GM23248 (cell line): ENCODE measurements at regions not wholly inside any gene's neighbourhood (a gene's known extent, or its start where the extent isn't known, plus 50 kb on each side); places are given as distances from the start of the nearest gene placed in this dataset.

Experiments used
- DNase-seq: peaks from one replicate; pipeline ENCODE4 v3.0.0-alpha.2; 2015
- H2AFZ ChIP-seq: fragments of 200-600 bp; sonication (generic); 2 replicates; pipeline ENCODE4 v1.6.1; 2016; ENCODE audit warnings: antibody characterized with exemption
- H3F3A ChIP-seq: fragments of 200-600 bp; sonication (generic); 2 replicates; pipeline ENCODE4 v1.6.1; 2016; ENCODE audit warnings: mild to moderate bottlenecking, antibody characterized with exemption, mixed run types; ENCODE audit not compliant: insufficient read depth
- H3K27ac ChIP-seq: fragments of 200-600 bp; sonication (generic); 2 replicates; pipeline ENCODE4 v1.5.1; 2016; ENCODE audit warnings: mild to moderate bottlenecking
- H3K27me3 ChIP-seq: fragments of 200-600 bp; sonication (generic); replicated peaks from 2 replicates; pipeline ENCODE4 v1.6.1; 2016; ENCODE audit warnings: mild to moderate bottlenecking; ENCODE audit not compliant: insufficient read depth
- H3K36me3 ChIP-seq: fragments of 200-600 bp; sonication (generic); 2 replicates; pipeline ENCODE4 v1.6.1; 2016; ENCODE audit warnings: low read depth, mild to moderate bottlenecking
- H3K4me1 ChIP-seq: fragments of 200-600 bp; sonication (generic); 2 replicates; pipeline ENCODE4 v1.6.1; 2016; ENCODE audit warnings: mild to moderate bottlenecking; ENCODE audit not compliant: insufficient read depth
- H3K4me2 ChIP-seq: fragments of 200-600 bp; sonication (generic); one replicate; pipeline ENCODE4 v1.6.1; 2016; ENCODE audit warnings: mild to moderate bottlenecking; ENCODE audit not compliant: unreplicated experiment
- H3K4me3 ChIP-seq: fragments of 200-600 bp; sonication (generic); 2 replicates; pipeline ENCODE4 v1.5.1; 2016; ENCODE audit warnings: mild to moderate bottlenecking
- H3K79me2 ChIP-seq: fragments of 200-600 bp; sonication (generic); 2 replicates; pipeline ENCODE4 v1.6.1; 2016; ENCODE audit warnings: mild to moderate bottlenecking; ENCODE audit not compliant: insufficient read depth
- H3K9ac ChIP-seq: fragments of 200-600 bp; sonication (generic); 2 replicates; pipeline ENCODE4 v1.6.1; 2016; ENCODE audit warnings: mild to moderate bottlenecking
- H3K9me2 ChIP-seq: fragments of 200-600 bp; sonication (generic); 2 replicates; pipeline ENCODE4 v1.6.1; 2016; ENCODE audit warnings: mixed run types, mild to moderate bottlenecking, moderate library complexity; ENCODE audit not compliant: insufficient read depth
- H3K9me3 ChIP-seq: fragments of 200-600 bp; sonication (generic); one replicate; pipeline ENCODE4 v1.6.1; 2017; ENCODE audit warnings: low read depth
- H4K20me1 ChIP-seq: fragments of 200-600 bp; sonication (generic); 2 replicates; pipeline ENCODE4 v1.6.0; 2016; ENCODE audit not compliant: insufficient read depth
- EZH2 ChIP-seq: fragments of 200-600 bp; sonication (generic); IDR thresholded peaks from 2 replicates; pipeline ENCODE4 v1.6.1; 2018; ENCODE audit warnings: antibody characterized with exemption, mild to moderate bottlenecking; ENCODE audit not compliant: insufficient read depth, poor library complexity, severe bottlenecking
- EZH2phosphoT487 ChIP-seq: fragments of 200-600 bp; sonication (generic); IDR thresholded peaks from 2 replicates; pipeline ENCODE4 v1.6.1; 2018; ENCODE audit warnings: antibody characterized with exemption, moderate library complexity, mild to moderate bottlenecking, low read depth; ENCODE audit not compliant: insufficient read depth
- WGBS, 2 experiments: methylation state at CpG; one replicate each; pipeline ENCODE4 v1.1.6; 2015 to 2017; ENCODE audit warnings: low lambda C conversion rate in 2 of 2, low coverage in 1 of 2; ENCODE audit errors: missing lambda C conversion rate in 2 of 2; 5-methylcytosine and 5-hydroxymethylcytosine counted together
- in situ Hi-C: fragments of 300-500 bp; cut with MboI; formaldehyde crosslinking; loops from 2 replicates; pipeline ENCODE4 v1.15.0; 2020

DNA sequence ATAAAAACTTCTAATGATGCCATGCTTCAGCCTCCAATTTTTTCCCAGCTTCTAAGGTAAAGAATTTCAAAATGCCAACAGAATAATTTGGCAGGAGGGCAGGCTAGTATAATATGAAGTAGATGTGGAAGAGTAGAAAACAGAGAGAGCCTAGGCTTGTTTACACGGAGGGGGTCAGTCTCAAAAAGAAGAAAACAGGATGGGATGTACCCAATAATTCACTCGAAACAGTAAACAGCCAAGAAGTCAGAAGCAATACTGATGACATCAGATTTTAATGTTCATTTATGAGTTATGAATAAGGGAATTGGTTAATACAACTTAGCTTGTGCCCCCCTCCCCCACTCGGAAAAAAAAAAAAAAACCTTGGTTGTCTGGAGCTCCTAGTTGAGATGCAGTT lies 422.5 kb downstream of the FOXO1 start:
- no peak for TF ChIP-seq EZH2
- TF ChIP-seq EZH2phosphoT487: no peak
- Histone ChIP-seq H4K20me1 (no peaks in the 10 kb centered on the region), H3K79me2 (no peaks in the 10 kb centered on the region), H3K36me3 (no peaks in the 10 kb centered on the region), H3K4me2 (no peak overlapping the region), H2AFZ (no peak overlapping the region), H3K9me3 (no peaks in the 10 kb centered on the region), H3K9ac (no peak overlapping the region), H3K27ac (no peak overlapping the region), H3K27me3 (0 out of 2 replicates have a peak, but pooled peaks cover 6% of the 10 kb centered on the region), H3K9me2 (no peaks in the 10 kb centered on the region), H3F3A (no peaks in the 10 kb centered on the region), H3K4me3 (no peak overlapping the region), H3K4me1 (no peaks in the 10 kb centered on the region)
- in situ Hi-C loops: no loop called here
- WGBS, 2 experiments: 22 to 30% methylated on average over 3 of the region's 3 CpGs
- DNase-seq: no peak

DNA sequence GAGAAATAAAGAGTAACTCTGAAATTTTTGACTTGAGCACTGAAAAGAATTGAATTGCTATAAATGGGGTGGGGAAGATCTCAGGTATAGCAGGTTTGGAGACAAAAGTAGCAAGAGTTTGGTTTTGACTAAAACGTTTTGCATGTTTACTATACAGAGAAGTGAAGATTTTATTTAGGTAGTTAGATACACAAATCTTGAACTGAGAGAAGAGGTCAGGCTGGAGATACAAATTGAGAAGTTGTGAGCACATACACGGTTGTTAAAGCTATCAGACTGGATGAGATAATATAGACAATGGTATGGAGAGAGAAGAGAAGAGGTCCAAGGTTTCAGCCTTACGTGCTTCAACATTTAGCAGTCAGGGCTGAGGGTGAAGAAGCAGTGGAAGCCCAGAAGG lies 420.9 kb downstream of the FOXO1 start:
- 30 to 43% methylated on average over 3 of the region's 3 CpGs for WGBS, 2 experiments
- in situ Hi-C loops: no loop called here

DNA sequence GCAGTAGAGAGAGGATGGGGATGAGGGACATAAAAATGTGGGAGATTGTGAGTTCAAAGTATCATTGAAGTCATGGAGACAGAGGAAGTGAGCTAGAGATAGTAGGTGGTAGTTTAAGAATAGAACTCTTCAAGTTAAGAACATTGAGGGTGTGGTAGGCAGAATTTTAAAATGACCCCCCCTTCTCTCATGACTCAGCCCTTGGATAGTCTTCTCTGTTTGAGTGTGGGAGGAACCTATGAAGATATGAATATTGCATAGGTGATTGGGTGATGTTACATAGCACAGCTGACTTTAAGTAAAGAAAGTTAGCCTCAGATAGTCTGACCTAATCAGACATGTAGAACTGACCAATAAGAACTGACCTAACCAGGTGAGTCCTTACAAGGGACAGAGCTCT lies 418.6 kb downstream of the FOXO1 start:
- H3F3A ChIP-seq: 0 out of 2 replicates have a peak, but pooled peaks cover 7% of the 10 kb centered on the region
- peak; percentile 5 for DNase-seq
- no peaks in the 10 kb centered on the region for H3K27me3 ChIP-seq
- no peaks in the 10 kb centered on the region for H3K9me2 ChIP-seq
- no peaks in the 10 kb centered on the region for H4K20me1 ChIP-seq
- no peaks in the 10 kb centered on the region for H3K9me3 ChIP-seq
- no peaks in the 10 kb centered on the region for H3K79me2 ChIP-seq
- no peak overlapping the region for H3K27ac ChIP-seq
- H3K4me2 ChIP-seq: no peak overlapping the region
- TF ChIP-seq EZH2: no peak
- TF ChIP-seq EZH2phosphoT487: no peak
- H2AFZ ChIP-seq: no peak overlapping the region
- H3K4me1 ChIP-seq: no peaks in the 10 kb centered on the region
- H3K4me3 ChIP-seq: no peak overlapping the region
- H3K9ac ChIP-seq: no peak overlapping the region
- in situ Hi-C loops: no loop called here
- no peaks in the 10 kb centered on the region for H3K36me3 ChIP-seq

More for the DNA sequence above, 420.9 kb downstream of the FOXO1 start:
- no peaks in the 10 kb centered on the region for H3K79me2 ChIP-seq
- H3K27me3 ChIP-seq: 0 out of 2 replicates have a peak, but pooled peaks cover 6% of the 10 kb centered on the region
- no peak overlapping the region for H3K9ac ChIP-seq
- no peaks in the 10 kb centered on the region for H3K9me3 ChIP-seq
- no peak overlapping the region for H3K4me2 ChIP-seq
- no peaks in the 10 kb centered on the region for H4K20me1 ChIP-seq
- no peaks in the 10 kb centered on the region for H3K36me3 ChIP-seq
- no peaks in the 10 kb centered on the region for H3K4me1 ChIP-seq
- H3F3A ChIP-seq: no peaks in the 10 kb centered on the region
- TF ChIP-seq EZH2phosphoT487 (no peak), EZH2 (no peak)
- no peak overlapping the region for H3K27ac ChIP-seq
- no peak overlapping the region for H2AFZ ChIP-seq
- DNase-seq: no peak
- H3K9me2 ChIP-seq: no peaks in the 10 kb centered on the region
- H3K4me3 ChIP-seq: no peak overlapping the region

DNA sequence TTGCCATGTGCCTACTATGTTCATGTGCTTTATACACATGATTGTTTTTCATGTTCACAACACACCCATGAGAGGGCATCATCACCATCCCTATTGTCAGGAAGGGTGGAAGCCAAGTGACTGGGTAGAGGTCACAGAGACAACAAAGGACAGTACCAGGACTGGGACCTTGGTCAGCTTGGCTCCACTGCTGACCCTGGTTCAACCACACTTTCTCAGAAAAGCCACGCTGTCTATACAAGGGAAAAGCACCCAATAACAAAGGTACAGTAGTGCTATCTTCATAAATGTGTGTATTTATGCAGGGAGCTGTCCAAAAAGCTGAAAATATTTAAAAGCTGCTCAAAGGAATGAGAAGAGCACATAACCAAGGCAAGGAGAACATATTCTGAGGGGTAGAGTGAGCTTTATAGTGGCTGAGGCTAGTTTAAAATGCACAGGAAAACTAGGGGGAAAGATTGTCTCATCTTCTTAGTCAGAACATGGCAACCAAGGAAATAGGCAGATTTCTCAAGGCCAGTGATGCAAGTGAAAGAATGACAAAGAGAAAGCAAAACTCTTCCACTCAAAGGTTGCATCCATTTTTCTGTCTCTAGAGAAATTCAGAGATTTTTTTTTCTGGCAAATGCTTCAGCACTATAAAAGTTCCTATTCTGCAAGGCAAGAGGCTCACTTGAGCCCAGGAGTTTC lies 415.0 kb downstream of the FOXO1 start:
- 60 to 71% methylated on average over 1 of the region's 1 CpG for WGBS, 2 experiments
- no peak for TF ChIP-seq EZH2
- no peak for TF ChIP-seq EZH2phosphoT487
- peak; percentile 54 for DNase-seq

DNA sequence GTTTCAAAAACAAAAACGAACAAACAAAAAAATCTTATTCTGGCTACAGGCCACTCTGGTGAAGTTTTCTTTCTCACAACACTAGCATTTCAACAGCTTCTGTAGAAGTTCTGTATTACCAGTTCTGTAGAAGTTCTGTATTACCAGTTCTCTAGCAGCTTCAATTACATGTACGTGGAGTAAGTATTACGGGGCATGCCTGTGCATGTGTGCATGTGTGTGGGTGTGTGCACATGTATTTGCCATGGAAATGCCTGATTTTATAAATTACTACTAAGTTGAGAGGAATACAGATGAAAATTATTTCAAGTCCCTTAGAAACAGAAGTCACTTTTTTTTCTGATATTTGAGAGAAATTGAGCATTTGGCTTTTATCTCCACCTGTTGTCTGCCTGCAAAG lies 414.2 kb downstream of the FOXO1 start:
- WGBS, 2 experiments: 8 to 22% methylated on average over 3 of the region's 3 CpGs
- Histone ChIP-seq H3K36me3 (no peaks in the 10 kb centered on the region), H3K4me2 (no peak overlapping the region), H3K9me2 (no peaks in the 10 kb centered on the region), H4K20me1 (no peaks in the 10 kb centered on the region), H3K79me2 (no peaks in the 10 kb centered on the region), H3K9ac (no peak overlapping the region), H3K4me1 (no peaks in the 10 kb centered on the region), H3K27ac (no peak overlapping the region), H3K27me3 (peaks cover 8% of the 10 kb centered on the region; the same call in 1 of the 2 replicates), H2AFZ (no peak overlapping the region), H3K9me3 (no peaks in the 10 kb centered on the region), H3K4me3 (no peak overlapping the region), H3F3A (0 out of 2 replicates have a peak, but pooled peaks cover 7% of the 10 kb centered on the region)
- TF ChIP-seq EZH2 (no peak), EZH2phosphoT487 (no peak)
- DNase-seq: no peak
- in situ Hi-C loops: no loop called here

More for the DNA sequence above, 415.0 kb downstream of the FOXO1 start:
- Histone ChIP-seq H3K9ac (no peak overlapping the region), H3K9me3 (no peaks in the 10 kb centered on the region), H3K36me3 (no peaks in the 10 kb centered on the region), H3K4me1 (no peaks in the 10 kb centered on the region), H3K4me3 (no peak overlapping the region), H3K27me3 (0 out of 2 replicates have a peak, but pooled peaks cover 8% of the 10 kb centered on the region), H3F3A (0 out of 2 replicates have a peak, but pooled peaks cover 7% of the 10 kb centered on the region), H3K4me2 (no peak overlapping the region), H3K79me2 (no peaks in the 10 kb centered on the region), H2AFZ (no peak overlapping the region), H3K27ac (no peak overlapping the region), H4K20me1 (no peaks in the 10 kb centered on the region), H3K9me2 (no peaks in the 10 kb centered on the region)
- in situ Hi-C loops: no loop called here
